ENCODE measurements at regions not wholly inside any gene's neighbourhood (a gene's known extent, or its start where the extent isn't known, plus 50 kb on each side); places are given as distances from the start of the nearest gene placed in this dataset.
A peak's percentile ranks its signal among the peaks of the same experiment; 100 is the strongest.

- DNase-seq (ENCODE audit: low read depth in 2 of 3, low spot score in 2 of 3): no peak
Observed at GRCh38 chr2:54360055-54360792, 95.9 kb upstream of the SPTBN1 start.

GRCh38 chr2:54364409-54364808, 91.7 kb upstream of the SPTBN1 start:
- no peak for DNase-seq (ENCODE audit: low read depth in 2 of 3, low spot score in 2 of 3)

DNA sequence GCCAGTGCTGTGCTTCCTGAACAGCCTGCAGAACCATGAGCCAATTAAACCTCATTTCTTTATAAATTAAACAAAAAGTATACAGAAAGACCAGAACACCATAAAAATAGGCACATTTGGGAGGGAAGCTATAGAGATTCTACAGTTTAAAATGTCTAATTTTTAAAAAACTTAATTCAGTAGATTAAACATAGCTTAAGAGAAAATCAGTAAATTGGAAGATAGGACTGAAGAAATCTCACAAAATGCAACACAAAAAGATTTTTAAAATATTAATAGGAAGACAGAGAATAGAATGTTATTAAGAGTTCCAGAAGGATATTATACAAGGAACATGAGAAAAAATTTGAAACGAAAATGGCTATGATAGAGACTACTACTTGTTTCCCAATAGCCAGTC, 90.5 kb upstream of the SPTBN1 start:
- no peak for DNase-seq (ENCODE audit: low read depth in 2 of 3, low spot score in 2 of 3)

DNA sequence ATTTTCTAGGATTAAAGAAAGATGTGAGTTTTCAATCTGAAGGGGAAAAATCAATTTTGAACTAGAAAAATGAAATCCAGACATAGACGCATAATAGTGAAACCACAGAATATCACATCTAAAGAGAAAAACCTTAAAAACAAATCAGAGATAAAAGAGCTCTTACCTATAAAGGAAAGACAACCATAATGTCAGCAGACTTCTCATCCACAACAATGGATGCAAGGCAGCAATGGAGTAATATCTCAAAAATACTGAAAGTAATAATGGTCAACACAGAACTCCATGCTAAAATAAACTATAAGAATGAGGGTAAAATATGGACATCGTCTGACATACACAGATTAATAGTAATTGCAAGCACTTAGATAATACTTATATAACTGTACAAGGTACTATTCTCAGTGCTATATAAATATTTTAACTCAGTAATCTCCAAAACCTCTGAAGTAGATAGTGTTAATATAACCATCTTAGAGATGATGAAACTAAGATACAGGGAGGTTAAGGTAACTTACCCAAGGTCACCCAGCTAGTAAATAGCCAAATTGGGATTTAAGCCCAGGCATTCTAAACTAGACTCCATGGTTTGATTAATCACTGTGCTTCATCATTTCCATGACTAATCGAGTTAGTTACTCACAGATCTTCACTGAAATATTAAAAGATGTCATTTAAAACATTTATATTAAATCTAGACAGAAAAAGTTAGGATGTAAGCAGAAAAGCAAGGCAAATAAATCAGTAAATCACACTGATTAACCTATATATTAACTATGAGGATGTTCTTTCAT, 89.4 kb upstream of the SPTBN1 start:
- DNase-seq (ENCODE audit: low read depth in 2 of 3, low spot score in 2 of 3): peak in 1 of 3 donors; percentile 9

DNA sequence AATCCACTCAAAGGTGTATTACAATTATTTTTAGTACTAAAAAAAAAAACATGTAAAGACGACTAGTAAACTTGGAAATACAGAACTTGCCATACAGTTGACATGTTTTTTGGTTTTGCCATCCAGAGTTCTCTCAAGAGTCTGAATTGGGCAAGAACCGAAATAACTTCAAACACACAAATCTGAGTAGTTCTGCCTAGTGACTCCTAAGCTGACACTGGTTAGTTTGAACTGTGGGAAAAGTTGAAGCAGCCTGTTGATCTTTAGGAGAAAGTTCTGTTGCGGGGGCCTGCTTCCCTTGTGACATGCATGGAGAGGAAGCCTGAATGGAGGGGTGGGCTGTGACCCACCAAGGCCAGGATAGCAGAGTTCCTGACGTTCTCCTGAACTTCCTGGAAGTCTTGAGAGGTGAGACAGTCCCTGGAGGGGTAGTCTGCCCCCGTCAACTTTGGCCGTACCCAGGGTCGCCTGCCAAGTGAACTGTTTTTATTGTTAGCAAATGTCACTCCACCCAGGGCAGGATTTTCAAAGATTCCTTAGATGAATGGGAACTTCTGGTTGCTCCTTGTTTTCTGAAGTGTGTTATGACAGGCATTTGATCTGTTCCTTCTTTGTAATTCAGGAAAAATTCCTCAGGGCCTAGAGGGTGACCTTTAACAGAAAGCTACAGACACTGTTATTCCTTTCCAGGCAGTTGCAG, 85.6 kb upstream of the SPTBN1 start:
- no peak for DNase-seq (ENCODE audit: low read depth in 2 of 3, low spot score in 2 of 3)

GRCh38 chr2:54371460-54372065, 84.6 kb upstream of the SPTBN1 start:
- DNase-seq (ENCODE audit: low read depth in 2 of 3, low spot score in 2 of 3): no peak

DNA sequence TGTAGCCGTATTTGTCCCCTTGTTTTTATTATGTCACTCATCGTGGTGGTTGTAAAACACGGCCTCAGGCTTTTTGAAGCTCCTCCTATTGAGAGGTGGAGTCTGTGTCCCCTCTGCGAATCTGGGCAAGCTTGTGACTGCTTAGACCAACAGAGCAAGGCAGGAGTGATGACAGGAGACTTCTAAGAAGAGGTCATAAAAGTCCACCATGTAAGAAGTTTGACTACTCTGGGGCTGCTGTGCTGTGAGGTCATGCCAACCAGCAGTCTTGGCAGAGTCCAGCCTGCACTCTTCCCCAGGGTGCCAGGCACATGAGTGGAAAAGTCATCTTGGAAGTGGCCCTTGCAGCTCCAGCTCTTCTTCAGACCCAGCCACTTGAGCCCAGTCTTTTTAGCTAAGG, 83.8 kb upstream of the SPTBN1 start:
- no peak for DNase-seq (ENCODE audit: low read depth in 2 of 3, low spot score in 2 of 3)

GRCh38 chr2:54373855-54374254, 82.3 kb upstream of the SPTBN1 start:
- no peak for DNase-seq (ENCODE audit: low read depth in 2 of 3, low spot score in 2 of 3)

DNA sequence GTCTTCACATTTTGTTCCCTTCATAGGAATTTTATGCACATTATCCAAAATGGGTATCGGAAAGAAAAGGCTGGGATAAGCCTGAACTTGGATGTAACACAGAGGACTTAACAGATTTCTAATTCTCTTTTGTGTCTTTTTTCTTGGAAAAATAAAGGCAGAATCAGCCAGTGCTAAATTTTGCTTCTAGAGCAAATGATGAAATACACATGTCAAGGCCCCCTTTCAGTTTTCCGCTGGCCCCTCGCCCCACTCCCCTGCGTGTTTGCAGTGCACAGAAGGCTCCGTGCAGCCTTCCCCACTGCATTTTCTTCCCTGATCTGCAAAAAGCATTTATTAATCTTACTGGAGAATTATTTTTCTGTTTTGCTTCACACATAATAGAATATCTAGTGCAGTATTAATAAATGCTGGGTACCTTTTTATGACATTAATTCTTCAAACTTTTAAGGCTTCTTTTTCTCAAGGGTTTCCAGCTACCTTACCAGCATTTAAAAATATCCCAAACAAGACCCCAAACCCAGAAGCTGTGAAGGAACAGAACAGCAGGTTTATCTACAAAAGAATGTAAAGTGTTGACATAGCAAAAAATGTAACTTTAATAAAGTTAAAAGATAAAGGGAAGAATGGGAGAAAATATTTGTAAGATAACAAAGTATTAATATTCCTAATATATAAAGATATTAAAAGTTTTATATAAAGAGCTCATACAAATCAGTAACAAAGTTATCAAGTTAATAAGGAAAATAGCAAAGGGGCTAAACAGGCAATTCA, 81.3 kb upstream of the SPTBN1 start:
- DNase-seq (ENCODE audit: low read depth in 2 of 3, low spot score in 2 of 3): no peak

- DNase-seq (ENCODE audit: low read depth in 2 of 3, low spot score in 2 of 3): no peak
Observed at GRCh38 chr2:54377451-54377850, 78.7 kb upstream of the SPTBN1 start.

DNA sequence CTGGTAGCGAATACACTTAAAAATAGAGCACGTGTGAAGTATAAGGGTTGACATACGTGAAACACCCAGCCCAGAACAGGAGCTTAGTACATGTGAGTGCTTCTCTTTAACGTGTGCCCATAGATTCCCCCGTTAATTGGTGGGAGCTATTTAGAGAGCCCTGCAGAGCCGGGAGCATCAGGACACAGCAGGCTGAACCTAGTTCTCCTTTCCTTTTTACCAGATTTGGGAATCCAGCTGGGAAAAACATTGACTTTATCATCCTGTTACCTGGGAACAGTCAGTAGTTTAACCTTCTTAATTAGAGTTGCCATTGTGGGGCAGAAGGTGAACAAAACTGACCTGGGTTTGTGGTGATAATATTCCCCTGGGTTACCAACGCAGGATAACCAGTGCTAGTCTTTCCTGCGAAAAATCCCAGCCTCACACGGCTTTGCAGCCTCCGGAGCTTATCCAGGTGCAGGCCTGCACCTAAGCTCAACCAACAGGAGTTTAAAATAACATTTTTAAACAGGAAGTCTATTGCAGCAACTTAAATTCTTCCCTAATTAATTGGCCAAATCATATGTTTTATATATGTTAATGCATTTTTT, 78.1 kb upstream of the SPTBN1 start:
- DNase-seq (ENCODE audit: low read depth in 2 of 3, low spot score in 2 of 3): no peak

GRCh38 chr2:54380670-54381069, 75.5 kb upstream of the SPTBN1 start:
- peak in 2 of 3 donors; percentile 18 to 56 for DNase-seq (ENCODE audit: low read depth in 2 of 3, low spot score in 2 of 3)

DNA sequence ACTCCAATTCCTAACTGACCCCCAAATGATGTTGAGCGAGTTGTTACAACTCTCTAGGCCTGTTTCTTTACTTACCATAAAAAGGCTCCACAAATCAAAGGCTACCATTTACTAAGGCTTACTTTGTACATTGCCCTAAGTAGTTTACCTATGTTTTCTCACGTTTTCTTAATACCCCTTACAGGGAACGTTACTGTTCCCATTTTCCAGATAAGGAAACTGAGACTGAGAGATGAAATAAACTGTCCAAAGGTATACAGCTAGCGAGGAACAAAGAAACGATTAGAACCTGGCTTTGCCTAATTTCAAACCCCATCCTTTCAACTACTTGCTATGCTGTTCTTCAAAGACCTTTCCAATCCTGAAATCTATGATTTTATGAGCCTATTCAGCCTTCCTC, 74.8 kb upstream of the SPTBN1 start:
- DNase-seq (ENCODE audit: low read depth in 2 of 3, low spot score in 2 of 3): no peak

DNA sequence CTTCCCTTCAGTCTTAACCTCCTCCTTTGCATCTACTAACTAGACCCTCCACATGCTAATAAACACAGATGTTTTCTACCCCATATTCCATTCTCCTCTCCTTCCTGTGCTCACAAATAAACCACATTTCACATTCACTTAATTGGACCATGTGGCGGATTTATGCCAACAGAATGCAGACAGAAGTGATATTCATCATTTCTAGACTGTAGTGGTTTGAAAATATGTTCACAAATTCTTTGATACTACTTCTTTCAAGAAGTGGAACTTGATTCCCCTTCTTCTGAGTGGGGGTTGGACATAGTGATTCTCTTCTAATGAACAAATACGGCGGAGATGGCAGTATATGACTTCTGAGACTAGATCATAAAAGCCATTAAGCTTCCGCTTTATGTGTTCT, 73.5 kb upstream of the SPTBN1 start:
- no peak for DNase-seq (ENCODE audit: low read depth in 2 of 3, low spot score in 2 of 3)

- no peak for DNase-seq (ENCODE audit: low read depth in 2 of 3, low spot score in 2 of 3)
Observed at GRCh38 chr2:54384301-54385203, 71.6 kb upstream of the SPTBN1 start.

DNA sequence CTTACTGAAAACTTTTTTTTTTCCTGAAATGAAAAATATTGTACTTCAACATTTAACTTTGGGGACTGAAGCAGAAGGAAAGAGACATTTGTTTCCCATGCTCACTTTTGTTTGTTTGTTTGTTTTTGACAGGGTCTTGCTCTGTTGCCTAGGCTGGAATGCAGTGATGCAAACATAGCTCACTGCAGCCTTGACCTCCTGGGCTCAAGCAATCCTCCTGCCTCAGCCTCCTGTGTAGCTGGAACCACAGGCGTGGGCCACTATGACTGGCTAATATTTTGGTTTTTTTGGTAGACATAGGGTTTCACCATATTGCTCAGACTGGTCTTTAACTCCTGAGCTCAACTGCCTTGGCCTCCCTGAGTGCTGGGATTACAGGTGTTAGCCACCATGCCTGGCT, 70.9 kb upstream of the SPTBN1 start:
- DNase-seq (ENCODE audit: low read depth in 2 of 3, low spot score in 2 of 3): no peak

DNA sequence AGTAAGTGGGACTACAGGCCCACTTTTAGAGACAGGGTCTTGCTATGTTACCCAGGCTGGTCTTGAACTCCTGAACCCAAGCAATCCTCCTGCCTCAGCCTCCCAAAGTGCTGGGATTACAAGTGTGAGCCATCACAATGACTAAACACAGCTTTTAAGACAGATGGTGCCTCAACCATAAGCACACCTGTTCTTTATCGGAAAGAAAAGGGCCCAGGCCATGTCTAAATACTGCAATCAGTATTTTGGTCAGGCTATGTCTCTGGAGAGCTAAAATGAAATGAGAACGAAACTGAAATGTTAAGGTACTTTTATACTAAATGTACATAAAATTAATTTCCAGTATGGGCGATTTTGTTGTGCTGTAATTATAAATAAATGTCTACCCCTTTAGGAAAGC, 69.5 kb upstream of the SPTBN1 start:
- no peak for DNase-seq (ENCODE audit: low read depth in 2 of 3, low spot score in 2 of 3)

GRCh38 chr2:54387059-54387991, 68.8 kb upstream of the SPTBN1 start:
- no peak for DNase-seq (ENCODE audit: low read depth in 2 of 3, low spot score in 2 of 3)
